HG03066 (cell line): ENCODE measurements at regions not wholly inside any gene's neighbourhood (a gene's known extent, or its start where the extent isn't known, plus 50 kb on each side); places are given as distances from the start of the nearest gene placed in this dataset.
"Not testable (repeated sequence)": the region's sequence is repeated elsewhere in the genome, so short reads cannot be mapped to it uniquely, and the experiment has no call there.

ENCODE experiments used
- ATAC-seq: cut with Tn5 transposase; IDR thresholded peaks from one replicate; pipeline ENCODE4 v1.9.1; 2021; ENCODE audit warnings: low read depth; ENCODE audit not compliant: unreplicated experiment

- no peak for ATAC-seq
These were observed 51.1 kb upstream of the CRY1 start for GRCh38 chr12:107144441-107144840.

GRCh38 chr12:107144990-107145389 lies 51.6 kb upstream of the CRY1 start:
- no peak for ATAC-seq

GRCh38 chr12:107145397-107145796 lies 52.0 kb upstream of the CRY1 start:
- no peak for ATAC-seq

- no peak for ATAC-seq
These were observed 54.8 kb upstream of the CRY1 start for GRCh38 chr12:107148107-107148506.

GRCh38 chr12:107152315-107152714 lies 59.0 kb upstream of the CRY1 start:
- no peak for ATAC-seq

- no peak for ATAC-seq
These were observed 66.1 kb upstream of the CRY1 start for GRCh38 chr12:107159384-107159900.

- no peak for ATAC-seq
These were observed 70.1 kb upstream of the CRY1 start for GRCh38 chr12:107163413-107163812.

- no peak for ATAC-seq
These were observed 71.0 kb upstream of the CRY1 start for GRCh38 chr12:107164392-107164791.

GRCh38 chr12:107165581-107165980 lies 72.2 kb upstream of the CRY1 start:
- no peak for ATAC-seq

GRCh38 chr12:107167756-107168155 lies 74.4 kb upstream of the CRY1 start:
- no peak for ATAC-seq

- ATAC-seq: no peak
These were observed 75.9 kb upstream of the CRY1 start for GRCh38 chr12:107169200-107169599.

- ATAC-seq: no peak
These were observed 85.4 kb upstream of the CRY1 start for GRCh38 chr12:107178776-107179175.

- no peak for ATAC-seq
These were observed 86.5 kb upstream of the CRY1 start for GRCh38 chr12:107179871-107180270.

- ATAC-seq: no peak
These were observed 86.9 kb upstream of the CRY1 start for GRCh38 chr12:107180272-107180671.

- ATAC-seq: no peak
These were observed 91.1 kb upstream of the CRY1 start for GRCh38 chr12:107184359-107184930.

GRCh38 chr12:107196681-107197080 lies 103.3 kb upstream of the CRY1 start:
- ATAC-seq: no peak

- no peak for ATAC-seq
These were observed 107.0 kb upstream of the CRY1 start for GRCh38 chr12:107200394-107200793.

- ATAC-seq: no peak
These were observed 114.7 kb upstream of the CRY1 start for GRCh38 chr12:107207931-107208525.

GRCh38 chr12:107209700-107210099 lies 116.4 kb upstream of the CRY1 start:
- ATAC-seq: not testable (repeated sequence)

GRCh38 chr12:107214373-107214773 lies 121.0 kb upstream of the CRY1 start:
- ATAC-seq: not testable (repeated sequence)

- not testable (repeated sequence) for ATAC-seq
These were observed 123.1 kb upstream of the CRY1 start for GRCh38 chr12:107216411-107216810.

- no peak for ATAC-seq
These were observed 126.0 kb upstream of the CRY1 start for GRCh38 chr12:107219301-107219700.
